Left lung (tissue), 4 donors: ENCODE measurements at regions not wholly inside any gene's neighbourhood (a gene's known extent, or its start where the extent isn't known, plus 50 kb on each side); places are given as distances from the start of the nearest gene placed in this dataset.
A peak's percentile ranks its signal among the peaks of the same experiment; 100 is the strongest.

Experiments
- ATAC-seq: fragments of 200-7000 bp; cut with Tn5 transposase; one replicate; pipeline ENCODE4 v1.9.1; 2020; ENCODE audit warnings: moderate library complexity
- DNase-seq, 4 donors: peaks; one replicate each; pipeline ENCODE4 v3.0.0-alpha.2; 2013 to 2020
- H3K27ac ChIP-seq, 2 donors: fragments of 200-600 bp; sonication (generic) in 1 of 2; one replicate each; pipeline versions ENCODE4 v1.5.0 to v1.8.0; 2020 to 2021
- H3K27me3 ChIP-seq, 2 donors: fragments of 200-600 bp; sonication (generic) in 1 of 2; one replicate each; pipeline versions ENCODE4 v1.5.0 to v1.8.0; 2020 to 2021
- H3K36me3 ChIP-seq, 2 donors: fragments of 200-600 bp; sonication (generic) in 1 of 2; one replicate each; pipeline versions ENCODE4 v1.5.0 to v1.8.0; 2020 to 2021
- H3K4me1 ChIP-seq, 2 donors: fragments of 200-600 bp; one replicate each; pipeline ENCODE4 v1.8.0; 2021
- H3K4me3 ChIP-seq, 2 donors: fragments of 200-600 bp; sonication (generic) in 1 of 2; one replicate each; pipeline versions ENCODE4 v1.5.0 to v1.8.0; 2020 to 2021; ENCODE audit warnings: mild to moderate bottlenecking in 1 of 2
- H3K9me3 ChIP-seq, 2 donors: fragments of 200-600 bp; sonication (generic) in 1 of 2; one replicate each; pipeline versions ENCODE4 v1.5.0 to v1.8.0; 2020 to 2021
- CTCF ChIP-seq, 2 donors: fragments of 200-600 bp; sonication (generic) in 1 of 2; IDR thresholded peaks; one replicate each; pipeline versions ENCODE4 v1.5.0 to v1.8.0; 2021; ENCODE audit warnings: antibody characterized with exemption in 2 of 2
- intact Hi-C, 2 donors: fragments of 100-400 bp; cut with DNase I; formaldehyde crosslinking; loops; one replicate each; pipeline versions ENCODE4 v1.11.2 to v1.14.2; 2022
- donor health status: DM: no; HTN: yes; CAD: no.
- donor health status: DM: no; HTN: no; CAD: no.

GRCh38 chr18:41150316-41150715 is 804.7 kb upstream of the PIK3C3 start:
- intact Hi-C loops, result no loop called here
- Histone ChIP-seq H3K4me1 (no peaks in the 10 kb centered on the region), H3K9me3 (no peaks in the 10 kb centered on the region), H3K4me3 (no peak overlapping the region), H3K36me3 (no peaks in the 10 kb centered on the region), H3K27me3 (no peaks in the 10 kb centered on the region), H3K27ac (no peak overlapping the region)
- DNase-seq, result no peak
- no peak for TF ChIP-seq CTCF (IDR thresholded peaks at IDR 0.05)
- ATAC-seq, result no peak

GRCh38 chr18:41146301-41146700 is 808.7 kb upstream of the PIK3C3 start:
- TF ChIP-seq CTCF (IDR thresholded peaks at IDR 0.05), result no peak
- intact Hi-C loops, result no loop called here
- ATAC-seq (no peak), DNase-seq (no peak)
- Histone ChIP-seq H3K27ac (no peak overlapping the region), H3K4me1 (no peaks in the 10 kb centered on the region), H3K4me3 (no peak overlapping the region), H3K9me3 (no peaks in the 10 kb centered on the region), H3K27me3 (no peaks in the 10 kb centered on the region), H3K36me3 (no peaks in the 10 kb centered on the region)

GRCh38 chr18:41145516-41145915 is 809.5 kb upstream of the PIK3C3 start:
- no peaks in the 10 kb centered on the region for H3K27me3 ChIP-seq
- TF ChIP-seq CTCF (IDR thresholded peaks at IDR 0.05), result no peak
- intact Hi-C loops, result no loop called here
- H3K27ac ChIP-seq, result no peak overlapping the region
- H3K9me3 ChIP-seq, result no peaks in the 10 kb centered on the region
- H3K4me3 ChIP-seq, result no peak overlapping the region
- ATAC-seq (no peak), DNase-seq (no peak)
- H3K4me1 ChIP-seq, result no peaks in the 10 kb centered on the region
- H3K36me3 ChIP-seq, result no peaks in the 10 kb centered on the region

GRCh38 chr18:41144441-41144840 is 810.6 kb upstream of the PIK3C3 start:
- Histone ChIP-seq H3K9me3 (no peaks in the 10 kb centered on the region), H3K36me3 (no peaks in the 10 kb centered on the region), H3K4me3 (no peak overlapping the region), H3K27me3 (no peaks in the 10 kb centered on the region), H3K4me1 (no peaks in the 10 kb centered on the region), H3K27ac (no peak overlapping the region)
- DNase-seq, result no peak
- intact Hi-C loops, result no loop called here
- no peak for ATAC-seq
- no peak for TF ChIP-seq CTCF (IDR thresholded peaks at IDR 0.05)

GRCh38 chr18:41140506-41140905 is 814.5 kb upstream of the PIK3C3 start:
- H3K27ac ChIP-seq, result no peak overlapping the region
- H3K27me3 ChIP-seq, result no peaks in the 10 kb centered on the region
- H3K36me3 ChIP-seq, result no peaks in the 10 kb centered on the region
- no peak for ATAC-seq
- no peak for TF ChIP-seq CTCF (IDR thresholded peaks at IDR 0.05)
- no peak overlapping the region for H3K4me3 ChIP-seq
- intact Hi-C loops, result no loop called here
- no peaks in the 10 kb centered on the region for H3K9me3 ChIP-seq
- no peaks in the 10 kb centered on the region for H3K4me1 ChIP-seq
- peak in 1 of 4 donors; percentile 4 for DNase-seq
